ENCODE measurements at regions not wholly inside any gene's neighbourhood (a gene's known extent, or its start where the extent isn't known, plus 50 kb on each side); places are given as distances from the start of the nearest gene placed in this dataset.
"Not testable (repeated sequence)": the region's sequence is repeated elsewhere in the genome, so short reads cannot be mapped to it uniquely, and the experiment has no call there.

GRCh38 chr10:35780970-35781642 lies 139.0 kb upstream of the FZD8 start:
- TF ChIP-seq CTCF (IDR thresholded peaks at IDR 0.05; ENCODE audit: control extremely low read depth, extremely low read depth): no peak
- Histone ChIP-seq H3K9me3 (ENCODE audit: control insufficient read depth in 4 of 4, insufficient read depth in 3 of 4, low read length in 3 of 4) (no peaks in the 10 kb centered on the region), H3K4me1 (ENCODE audit: control insufficient read depth in 5 of 5, insufficient read depth in 5 of 5, low read length in 5 of 5) (no peaks in the 10 kb centered on the region), H3K27ac (ENCODE audit: low read depth in 1 of 2, low read length in 1 of 2) (no peak overlapping the region), H3K36me3 (ENCODE audit: control insufficient read depth in 4 of 4, insufficient read depth in 4 of 4, low read length in 4 of 4) (no peaks in the 10 kb centered on the region), H3K27me3 (ENCODE audit: control insufficient read depth in 3 of 3, insufficient read depth in 3 of 3, low read length in 2 of 3) (no peaks in the 10 kb centered on the region), H3K9ac (ENCODE audit: insufficient read depth in 1 of 2, low read length in 2 of 2) (no peak overlapping the region), H3K4me3 (no peak overlapping the region)
- no peak for DNase-seq
- 81 to 84% methylated on average over 2 of the region's 2 CpGs for WGBS, 2 donors
- no peak for ATAC-seq (ENCODE audit: insufficient read depth, low FRiP score)

- no peak for ATAC-seq (ENCODE audit: insufficient read depth, low FRiP score)
- H3K4me1 ChIP-seq (ENCODE audit: control insufficient read depth in 5 of 5, insufficient read depth in 5 of 5, low read length in 5 of 5): no peaks in the 10 kb centered on the region
- WGBS, 2 donors: 30 to 61% methylated on average over 6 of the region's 6 CpGs
- no peak overlapping the region for H3K4me3 ChIP-seq
- no peaks in the 10 kb centered on the region for H3K27me3 ChIP-seq (ENCODE audit: control insufficient read depth in 3 of 3, insufficient read depth in 3 of 3, low read length in 2 of 3)
- H3K36me3 ChIP-seq (ENCODE audit: control insufficient read depth in 4 of 4, insufficient read depth in 4 of 4, low read length in 4 of 4): no peaks in the 10 kb centered on the region
- TF ChIP-seq CTCF (IDR thresholded peaks at IDR 0.05; ENCODE audit: control extremely low read depth, extremely low read depth): no peak
- DNase-seq: no peak
- H3K9ac ChIP-seq (ENCODE audit: insufficient read depth in 1 of 2, low read length in 2 of 2): no peak overlapping the region
- H3K9me3 ChIP-seq (ENCODE audit: control insufficient read depth in 4 of 4, insufficient read depth in 3 of 4, low read length in 3 of 4): no peaks in the 10 kb centered on the region
- H3K27ac ChIP-seq (ENCODE audit: low read depth in 1 of 2, low read length in 1 of 2): no peak overlapping the region
Observed at GRCh38 chr10:35778306-35778705, 136.2 kb upstream of the FZD8 start.

- H3K4me1 ChIP-seq (ENCODE audit: control insufficient read depth in 5 of 5, insufficient read depth in 5 of 5, low read length in 5 of 5); ATAC-seq (ENCODE audit: insufficient read depth, low FRiP score); H3K36me3 ChIP-seq (ENCODE audit: control insufficient read depth in 4 of 4, insufficient read depth in 4 of 4, low read length in 4 of 4); H3K27me3 ChIP-seq (ENCODE audit: control insufficient read depth in 3 of 3, insufficient read depth in 3 of 3, low read length in 2 of 3); H3K9me3 ChIP-seq (ENCODE audit: control insufficient read depth in 4 of 4, insufficient read depth in 3 of 4, low read length in 3 of 4); H3K27ac ChIP-seq (ENCODE audit: low read depth in 1 of 2, low read length in 1 of 2); H3K9ac ChIP-seq (ENCODE audit: insufficient read depth in 1 of 2, low read length in 2 of 2); H3K4me3 ChIP-seq: not testable (repeated sequence)
- DNase-seq: peak in 1 of 3 donors; percentile 27
Observed at GRCh38 chr10:35776557-35776956, 134.5 kb upstream of the FZD8 start.

GRCh38 chr10:35774109-35774508 lies 132.0 kb upstream of the FZD8 start:
- Histone ChIP-seq H3K4me1 (ENCODE audit: control insufficient read depth in 5 of 5, insufficient read depth in 5 of 5, low read length in 5 of 5) (peaks cover 0 to 12% (median 2%) of the 10 kb centered on the region in 5 donors), H3K27me3 (ENCODE audit: control insufficient read depth in 3 of 3, insufficient read depth in 3 of 3, low read length in 2 of 3) (no peaks in the 10 kb centered on the region), H3K36me3 (ENCODE audit: control insufficient read depth in 4 of 4, insufficient read depth in 4 of 4, low read length in 4 of 4) (no peaks in the 10 kb centered on the region), H3K9me3 (ENCODE audit: control insufficient read depth in 4 of 4, insufficient read depth in 3 of 4, low read length in 3 of 4) (no peaks in the 10 kb centered on the region), H3K9ac (ENCODE audit: insufficient read depth in 1 of 2, low read length in 2 of 2) (no peak overlapping the region), H3K27ac (ENCODE audit: low read depth in 1 of 2, low read length in 1 of 2) (no peak overlapping the region), H3K4me3 (no peak overlapping the region)
- WGBS, 2 donors: 85 to 91% methylated on average over 3 of the region's 3 CpGs
- no peak for TF ChIP-seq CTCF (IDR thresholded peaks at IDR 0.05; ENCODE audit: control extremely low read depth, extremely low read depth)
- DNase-seq (no peak), ATAC-seq (ENCODE audit: insufficient read depth, low FRiP score) (no peak)
